HL-60 (cell line): ENCODE measurements at regions not wholly inside any gene's neighbourhood (a gene's known extent, or its start where the extent isn't known, plus 50 kb on each side); places are given as distances from the start of the nearest gene placed in this dataset.

Experiments
- DNase-seq, 2 experiments: peaks; one replicate each; pipeline ENCODE4 v3.0.0-alpha.2; 2010 to 2020; ENCODE audit warnings: low read depth in 1 of 2, low spot score in 1 of 2
- H3K27ac ChIP-seq: fragments of 250-450 bp; sonication (Bioruptor Pico); replicated peaks from 2 replicates; pipeline ENCODE4 v1.5.1; 2020; ENCODE audit warnings: mild to moderate bottlenecking, moderate library complexity
- H3K27me3 ChIP-seq: fragments of 250-450 bp; sonication (Bioruptor Pico); 2 replicates; pipeline ENCODE4 v1.5.1; 2021; ENCODE audit warnings: mild to moderate bottlenecking, moderate library complexity; ENCODE audit not compliant: insufficient read depth, poor library complexity, severe bottlenecking
- H3K4me3 ChIP-seq: replicated peaks from 2 replicates; pipeline ENCODE4 v1.5.1; 2011; ENCODE audit warnings: mild to moderate bottlenecking, control low read depth, low read length; ENCODE audit not compliant: insufficient read depth
- CTCF ChIP-seq: IDR thresholded peaks from one replicate; pipeline ENCODE4 v1.5.1; 2011; ENCODE audit warnings: low read length, control low read depth, inconsistent platforms; ENCODE audit not compliant: insufficient read depth
- GABPA ChIP-seq: IDR thresholded peaks from 2 replicates; pipeline ENCODE4 v1.6.1; 2012; ENCODE audit warnings: low read depth
- POLR2AphosphoS5 ChIP-seq: IDR thresholded peaks from 2 replicates; pipeline ENCODE4 v1.6.1; 2012; ENCODE audit warnings: low read depth
- REST ChIP-seq: IDR thresholded peaks from 2 replicates; pipeline ENCODE4 v1.6.1; 2012; ENCODE audit warnings: low read depth; ENCODE audit not compliant: insufficient replicate concordance
- SPI1 ChIP-seq: IDR thresholded peaks from 2 replicates; pipeline ENCODE4 v1.6.1; 2012; ENCODE audit warnings: low read depth, mild to moderate bottlenecking, borderline replicate concordance

DNA sequence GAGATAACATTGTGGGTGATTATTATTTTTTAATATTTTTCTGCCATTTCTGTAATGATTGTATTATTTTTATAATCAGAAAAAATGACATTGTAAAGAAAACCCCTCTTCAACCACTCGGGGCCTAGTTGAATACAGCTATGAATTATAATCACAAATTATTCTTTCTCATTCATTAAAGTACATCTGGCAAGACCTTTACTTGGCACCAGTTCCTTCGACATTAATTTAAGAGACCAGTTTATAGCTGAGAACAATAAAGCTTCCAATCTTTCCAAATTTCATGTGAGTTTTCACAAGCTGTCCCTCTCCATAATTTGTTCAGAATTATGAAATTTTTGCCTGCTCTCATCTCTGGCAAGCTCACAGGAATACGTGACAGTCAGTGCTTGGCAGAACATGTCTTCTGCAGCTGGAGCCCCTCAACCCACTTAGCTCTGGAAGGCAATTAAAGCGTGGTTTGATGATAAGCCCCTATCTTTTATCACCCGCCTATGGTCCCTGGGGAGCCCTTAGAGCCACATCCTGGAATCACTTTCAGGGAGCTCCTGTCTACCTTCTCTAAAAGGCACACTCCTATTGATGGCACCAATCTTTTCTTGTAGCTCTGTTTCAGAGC, 201.8 kb upstream of the PRNP start:
- no peak for DNase-seq
- no peak for TF ChIP-seq CTCF
- H3K27ac ChIP-seq, result no peak overlapping the region
- H3K4me3 ChIP-seq, result no peak overlapping the region
- no peaks in the 10 kb centered on the region for H3K27me3 ChIP-seq

- Histone ChIP-seq H3K27ac (no peak overlapping the region), H3K27me3 (no peaks in the 10 kb centered on the region), H3K4me3 (no peak overlapping the region)
- TF ChIP-seq POLR2AphosphoS5 (no peak), REST (no peak), SPI1 (no peak), CTCF (no peak), GABPA (no peak)
- no peak for DNase-seq
Measured at GRCh38 chr20:4483961-4484360, 202.3 kb upstream of the PRNP start.

GRCh38 chr20:4483486-4483885, 202.8 kb upstream of the PRNP start:
- no peak for DNase-seq
- no peak overlapping the region for H3K4me3 ChIP-seq
- no peak overlapping the region for H3K27ac ChIP-seq
- no peaks in the 10 kb centered on the region for H3K27me3 ChIP-seq
- TF ChIP-seq GABPA (no peak), POLR2AphosphoS5 (no peak), REST (no peak), CTCF (no peak), SPI1 (no peak)

DNA sequence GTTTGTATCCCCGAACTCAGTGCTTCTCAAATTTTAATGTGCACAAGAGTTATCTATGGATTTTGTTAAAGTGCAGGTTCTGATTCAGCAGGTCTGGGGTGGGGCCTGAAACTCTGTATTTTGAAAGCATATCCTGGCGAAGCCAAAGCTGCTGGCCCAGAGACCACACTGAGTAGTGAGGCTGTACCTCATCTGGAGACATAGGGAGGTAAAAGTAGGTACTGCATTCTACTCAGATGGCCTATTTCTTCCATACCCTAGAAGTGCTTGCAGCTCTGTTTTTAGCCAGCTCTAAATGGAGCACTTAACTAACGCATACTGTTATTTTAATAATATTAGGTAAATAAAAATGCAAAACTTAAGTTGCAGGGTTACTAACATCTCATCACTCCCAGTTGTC, 206.2 kb upstream of the PRNP start:
- TF ChIP-seq REST (no peak), CTCF (no peak), GABPA (no peak), SPI1 (no peak), POLR2AphosphoS5 (no peak)
- Histone ChIP-seq H3K4me3 (no peak overlapping the region), H3K27me3 (no peaks in the 10 kb centered on the region), H3K27ac (no peak overlapping the region)
- no peak for DNase-seq
